ENCODE measurements at regions not wholly inside any gene's neighbourhood (a gene's known extent, or its start where the extent isn't known, plus 50 kb on each side); places are given as distances from the start of the nearest gene placed in this dataset.

DNA sequence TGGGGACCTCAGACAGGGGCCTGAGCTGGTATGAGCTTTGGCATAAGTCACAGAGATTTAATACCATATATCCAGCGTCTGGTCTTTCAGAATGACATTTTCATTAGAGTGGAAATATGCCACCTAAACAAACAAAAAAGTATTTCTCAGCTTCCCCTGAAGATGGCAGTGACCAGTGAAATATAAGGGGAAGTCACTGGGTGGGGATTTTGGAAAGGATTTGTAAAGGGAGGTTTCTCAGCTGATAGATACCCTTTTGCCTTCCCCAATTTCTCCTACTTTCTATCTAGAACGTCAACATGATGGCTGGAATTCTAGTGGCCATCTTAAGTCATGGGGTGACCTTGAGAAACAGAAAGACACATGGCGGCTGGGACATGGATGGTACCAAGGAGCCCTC is 137.7 kb upstream of the LRFN2 start:
- TF ChIP-seq ATF7-NPFF (CRISPR knock-in tag; IDR thresholded peaks at IDR 0.05; ENCODE audit: low read depth): no peak
- TF ChIP-seq ZNF414 (CRISPR knock-in tag; IDR thresholded peaks at IDR 0.05): no peak
- no peak for TF ChIP-seq POLR2A (IDR thresholded peaks at IDR 0.05; ENCODE audit: insufficient read depth in 1 of 2, low read depth in 2 of 2, low read length in 2 of 2)
- no peak for TF ChIP-seq CTCF (CRISPR knock-in tag; IDR thresholded peaks at IDR 0.05)
- no peak for TF ChIP-seq ZFP36L2 (CRISPR knock-in tag; IDR thresholded peaks at IDR 0.05)
- no peak for TF ChIP-seq MYC (CRISPR knock-in tag; IDR thresholded peaks at IDR 0.05; ENCODE audit: borderline replicate concordance)
- TF ChIP-seq FOSL2 (CRISPR knock-in tag; IDR thresholded peaks at IDR 0.05): no peak
- no peak for TF ChIP-seq ZNF24 (IDR thresholded peaks at IDR 0.05)
- no peak for TF ChIP-seq FOXP1 (IDR thresholded peaks at IDR 0.05)
- TF ChIP-seq FOXP1 (CRISPR knock-in tag; IDR thresholded peaks at IDR 0.05): no peak
